ENCODE measurements at regions not wholly inside any gene's neighbourhood (a gene's known extent, or its start where the extent isn't known, plus 50 kb on each side); places are given as distances from the start of the nearest gene placed in this dataset.

DNA sequence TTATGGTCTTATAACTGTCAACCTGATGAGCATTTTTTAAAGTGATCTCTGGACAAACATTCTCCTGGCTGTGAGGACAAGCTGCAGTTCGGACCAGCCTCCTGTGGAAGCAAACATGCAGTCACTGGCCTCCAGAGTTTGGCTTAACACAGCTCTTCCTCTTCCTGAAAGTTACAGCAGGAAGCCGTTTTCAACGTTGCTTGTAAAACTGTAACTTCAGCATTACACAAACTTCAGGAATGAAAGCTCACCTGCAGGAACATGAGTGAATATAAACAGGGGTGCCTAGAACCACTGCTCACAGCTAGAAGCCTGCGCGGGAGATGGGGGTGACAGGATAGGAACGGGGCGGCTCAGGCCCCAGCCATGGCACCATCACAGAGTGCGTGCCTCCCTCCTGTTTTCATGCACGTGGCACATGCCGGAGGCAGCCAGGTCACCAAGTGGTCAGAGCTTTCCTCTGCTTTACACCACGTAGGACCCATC is 292.9 kb upstream of the PITRM1 start:
- FAIRE-seq (peak; percentile 28), DNase-seq (ENCODE audit: low read depth, low spot score) (peak; percentile 63)
- CTCF ChIA-PET = interaction anchor here (1.2 to 1.8 kb wide), 4 partner anchors 13 to 296 kb away, joined by 3 to 9 read pairs (median 3); no protein-coding TSS in a partner anchor
- H4K20me1 ChIP-seq (replicated peaks; ENCODE audit: control insufficient read depth, extremely low read depth, insufficient read depth, low read length) = no peaks in the 10 kb centered on the region
- TF ChIP-seq MYC (IDR thresholded peaks at IDR 0.05; ENCODE audit: low read depth, low read length) (no peak), POLR2A (IDR thresholded peaks at IDR 0.05; ENCODE audit: low read depth, low read length) (no peak)
- H3K79me2 ChIP-seq (ENCODE audit: control insufficient read depth, insufficient read depth, low read length) = no peaks in the 10 kb centered on the region
- no peaks in the 10 kb centered on the region for H3K9me1 ChIP-seq (replicated peaks; ENCODE audit: control insufficient read depth, extremely low read depth, insufficient read depth, low read length)
- POLR2A ChIA-PET = no interaction called here
- dilution Hi-C loops (cut with MboI; ENCODE audit: extremely low pct_ligation_motif_present, low sequenced_read_pairs) (no loop called here), intact Hi-C loops (cut with micrococcal nuclease) (loop anchor here (5.0 kb wide), 6 partner anchors 457 to 1347 kb away; no protein-coding TSS in a partner anchor)
- no peak overlapping the region for H3K4me3 ChIP-seq (replicated peaks in 1 of 3; ENCODE audit: insufficient read depth in 1 of 3, low read depth in 1 of 3, low read length in 3 of 3)
- peak overlapping the region; percentile 4 for H3K27ac ChIP-seq (ENCODE audit: insufficient read depth, low read depth, low read length)
- peak overlapping the region; percentile 61 for H2AFZ ChIP-seq (ENCODE audit: low read depth, low read length)
- no TSS peak for BruUV-seq (replicated peaks)
- no peaks in the 10 kb centered on the region for H3K9me3 ChIP-seq (replicated peaks; ENCODE audit: control insufficient read depth, insufficient read depth, low read length)
- no peaks in the 10 kb centered on the region for H3K36me3 ChIP-seq (ENCODE audit: control insufficient read depth in 2 of 2, extremely low read depth in 1 of 2, insufficient read depth in 2 of 2, low read length in 2 of 2)
- H3K9ac ChIP-seq (replicated peaks; ENCODE audit: extremely low read depth, insufficient read depth, low read length) = peak overlapping the region; percentile 8
- peak overlapping the region; percentile 8 for H3K4me2 ChIP-seq (ENCODE audit: insufficient read depth, low read length)
- H3K27me3 ChIP-seq (ENCODE audit: control insufficient read depth in 2 of 2, insufficient read depth in 2 of 2, low read length in 2 of 2) = no peaks in the 10 kb centered on the region
- peaks cover 40% of the 10 kb centered on the region for H3K4me1 ChIP-seq (ENCODE audit: control insufficient read depth, extremely low read depth, insufficient read depth, low read length)

DNA sequence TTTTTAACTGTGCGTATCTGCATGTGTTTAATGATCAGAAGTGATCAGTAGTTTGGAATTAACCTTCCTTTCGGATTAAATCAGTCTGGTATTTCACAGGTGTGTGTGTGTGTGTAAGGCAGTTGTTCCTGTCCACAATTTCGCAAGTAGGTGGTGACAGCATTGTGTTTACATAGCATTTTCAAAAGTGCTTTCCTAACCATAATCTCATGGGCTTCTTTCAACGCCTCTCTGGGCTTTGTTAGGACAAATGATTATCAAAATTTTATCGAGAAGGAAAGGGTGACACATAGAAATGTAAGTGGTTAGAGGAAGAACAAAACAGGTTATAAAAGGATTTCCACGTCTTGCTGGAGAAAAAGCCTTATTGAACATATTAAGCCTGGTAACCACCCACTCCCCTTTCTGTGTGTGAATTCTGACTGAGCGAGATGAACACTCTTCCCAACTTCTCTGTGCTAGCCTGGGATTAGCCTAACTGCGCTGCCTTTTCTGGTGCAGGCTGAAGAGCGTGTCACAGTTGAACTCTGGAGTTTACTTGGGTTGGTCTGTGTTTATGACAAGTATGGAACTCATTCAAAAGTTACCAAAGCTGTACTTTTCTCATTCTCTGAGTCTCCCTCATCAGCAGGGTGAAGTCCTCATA is 292.3 kb upstream of the PITRM1 start:
- Histone ChIP-seq H3K4me2 (ENCODE audit: insufficient read depth, low read length) (no peak overlapping the region), H3K9me3 (replicated peaks; ENCODE audit: control insufficient read depth, insufficient read depth, low read length) (no peaks in the 10 kb centered on the region), H3K27me3 (ENCODE audit: control insufficient read depth in 2 of 2, insufficient read depth in 2 of 2, low read length in 2 of 2) (no peaks in the 10 kb centered on the region), H3K4me3 (replicated peaks in 1 of 3; ENCODE audit: insufficient read depth in 1 of 3, low read depth in 1 of 3, low read length in 3 of 3) (no peak overlapping the region), H3K9ac (replicated peaks; ENCODE audit: extremely low read depth, insufficient read depth, low read length) (peak overlapping the region; percentile 8), H4K20me1 (replicated peaks; ENCODE audit: control insufficient read depth, extremely low read depth, insufficient read depth, low read length) (no peaks in the 10 kb centered on the region), H3K27ac (ENCODE audit: insufficient read depth, low read depth, low read length) (peak overlapping the region; percentile 4), H3K4me1 (ENCODE audit: control insufficient read depth, extremely low read depth, insufficient read depth, low read length) (peaks cover 40% of the 10 kb centered on the region), H2AFZ (ENCODE audit: low read depth, low read length) (peak overlapping the region; percentile 61), H3K9me1 (replicated peaks; ENCODE audit: control insufficient read depth, extremely low read depth, insufficient read depth, low read length) (no peaks in the 10 kb centered on the region), H3K36me3 (ENCODE audit: control insufficient read depth in 2 of 2, extremely low read depth in 1 of 2, insufficient read depth in 2 of 2, low read length in 2 of 2) (no peaks in the 10 kb centered on the region), H3K79me2 (ENCODE audit: control insufficient read depth, insufficient read depth, low read length) (no peaks in the 10 kb centered on the region)
- dilution Hi-C loops (cut with MboI; ENCODE audit: extremely low pct_ligation_motif_present, low sequenced_read_pairs) (no loop called here), intact Hi-C loops (cut with micrococcal nuclease) (loop anchor here (5.0 kb wide), 6 partner anchors 457 to 1347 kb away; no protein-coding TSS in a partner anchor)
- TF ChIP-seq MYC (IDR thresholded peaks at IDR 0.05; ENCODE audit: low read depth, low read length) = no peak
- TF ChIP-seq EZH2 (IDR thresholded peaks at IDR 0.05; ENCODE audit: borderline replicate concordance, low read depth, low read length, severe bottlenecking) = no peak
- TF ChIP-seq, protein P1, sequence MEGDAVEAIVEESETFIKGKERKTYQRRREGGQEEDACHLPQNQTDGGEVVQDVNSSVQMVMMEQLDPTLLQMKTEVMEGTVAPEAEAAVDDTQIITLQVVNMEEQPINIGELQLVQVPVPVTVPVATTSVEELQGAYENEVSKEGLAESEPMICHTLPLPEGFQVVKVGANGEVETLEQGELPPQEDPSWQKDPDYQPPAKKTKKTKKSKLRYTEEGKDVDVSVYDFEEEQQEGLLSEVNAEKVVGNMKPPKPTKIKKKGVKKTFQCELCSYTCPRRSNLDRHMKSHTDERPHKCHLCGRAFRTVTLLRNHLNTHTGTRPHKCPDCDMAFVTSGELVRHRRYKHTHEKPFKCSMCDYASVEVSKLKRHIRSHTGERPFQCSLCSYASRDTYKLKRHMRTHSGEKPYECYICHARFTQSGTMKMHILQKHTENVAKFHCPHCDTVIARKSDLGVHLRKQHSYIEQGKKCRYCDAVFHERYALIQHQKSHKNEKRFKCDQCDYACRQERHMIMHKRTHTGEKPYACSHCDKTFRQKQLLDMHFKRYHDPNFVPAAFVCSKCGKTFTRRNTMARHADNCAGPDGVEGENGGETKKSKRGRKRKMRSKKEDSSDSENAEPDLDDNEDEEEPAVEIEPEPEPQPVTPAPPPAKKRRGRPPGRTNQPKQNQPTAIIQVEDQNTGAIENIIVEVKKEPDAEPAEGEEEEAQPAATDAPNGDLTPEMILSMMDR (IDR thresholded peaks at IDR 0.05; ENCODE audit: extremely low read depth in 1 of 2, insufficient read depth in 1 of 2, low read depth in 1 of 2, low read length in 2 of 2) = no peak
- no peak for TF ChIP-seq FOS (IDR thresholded peaks at IDR 0.05; ENCODE audit: borderline replicate concordance, insufficient read depth, low read length)
- TF ChIP-seq GATA2 (IDR thresholded peaks at IDR 0.05; ENCODE audit: insufficient read depth, insufficient read length, low read depth, low read length) = no peak
- TF ChIP-seq JUN (IDR thresholded peaks at IDR 0.05; ENCODE audit: borderline replicate concordance, insufficient read depth, insufficient read length, low read depth) = no peak
- no peak for TF ChIP-seq POLR2AphosphoS5 (IDR thresholded peaks at IDR 0.05; ENCODE audit: insufficient read depth, low read depth, low read length)
- TF ChIP-seq, protein P2, sequence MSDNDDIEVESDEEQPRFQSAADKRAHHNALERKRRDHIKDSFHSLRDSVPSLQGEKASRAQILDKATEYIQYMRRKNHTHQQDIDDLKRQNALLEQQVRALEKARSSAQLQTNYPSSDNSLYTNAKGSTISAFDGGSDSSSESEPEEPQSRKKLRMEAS (IDR thresholded peaks at IDR 0.05; ENCODE audit: insufficient read depth, insufficient read length) = no peak
- CTCF ChIA-PET = interaction anchor here (1.2 to 1.8 kb wide), 2 partner anchors 12 to 297 kb away, joined by 3 to 9 read pairs; no protein-coding TSS in a partner anchor
- no peak for DNase-seq (ENCODE audit: low read depth, low spot score)
- BruUV-seq (replicated peaks) = no TSS peak
- FAIRE-seq = no peak
- POLR2A ChIA-PET = no interaction called here
